CD4-positive, alpha-beta T cell treated with Interleukin-6 for 4 hours (primary cell): ENCODE measurements at regions not wholly inside any gene's neighbourhood (a gene's known extent, or its start where the extent isn't known, plus 50 kb on each side); places are given as distances from the start of the nearest gene placed in this dataset.

ENCODE experiments used
- DNase-seq: peaks from one replicate; pipeline ENCODE4 v3.0.0-alpha.2; 2020; ENCODE audit warnings: mixed read lengths

- no peak for DNase-seq
Measured at GRCh38 chr11:8740129-8740528, 57.5 kb downstream of the RPL27A start.

GRCh38 chr11:8744423-8744822 lies 61.8 kb downstream of the RPL27A start:
- no peak for DNase-seq

DNA sequence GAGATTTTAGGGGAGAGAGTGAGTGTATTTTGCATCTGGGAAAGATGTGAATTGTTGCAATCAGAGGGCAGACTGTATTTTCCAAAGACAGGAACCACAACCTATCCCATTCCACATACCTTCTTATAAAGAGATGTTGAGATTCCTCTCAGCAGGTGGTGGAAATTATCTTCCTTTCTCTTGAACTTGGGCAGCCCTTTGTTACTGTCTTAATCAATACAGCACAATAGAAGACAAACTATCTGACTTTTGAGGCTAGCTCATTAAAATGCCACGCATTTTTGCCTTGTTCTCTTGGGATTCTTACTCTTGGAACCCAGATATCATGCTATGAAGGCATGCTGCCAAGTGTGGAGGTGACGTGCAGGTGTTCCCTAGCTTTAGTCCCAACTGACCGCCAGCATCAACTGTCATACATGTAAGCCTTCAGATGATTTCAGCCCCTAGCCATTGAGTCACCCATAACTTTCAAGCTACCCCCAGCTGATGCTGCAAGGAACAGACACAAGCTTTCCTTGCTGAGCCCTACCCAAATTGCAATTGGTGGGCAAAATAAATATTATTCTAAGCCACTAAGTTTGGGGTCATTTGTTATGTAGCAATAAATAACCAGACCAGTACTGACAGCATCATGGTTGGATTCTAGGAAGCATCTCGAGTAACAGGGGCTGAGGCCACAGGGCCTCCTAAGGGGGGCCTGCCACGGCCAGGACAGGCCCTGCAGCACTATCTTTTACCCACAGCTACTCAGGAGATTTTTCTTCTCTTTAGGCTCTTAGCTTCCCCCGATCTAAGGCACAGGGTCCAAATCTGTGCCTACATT lies 63.0 kb downstream of the RPL27A start:
- DNase-seq, result no peak

- DNase-seq, result no peak
Measured at GRCh38 chr11:8746331-8746974, 63.9 kb downstream of the RPL27A start.

- no peak for DNase-seq
Measured at GRCh38 chr11:8747173-8747572, 64.6 kb downstream of the RPL27A start.

GRCh38 chr11:8748317-8748716 lies 65.7 kb downstream of the RPL27A start:
- DNase-seq, result no peak

- no peak for DNase-seq
Measured at GRCh38 chr11:8749202-8749601, 66.6 kb downstream of the RPL27A start.

- no peak for DNase-seq
Measured at GRCh38 chr11:8754241-8754640, 71.6 kb downstream of the RPL27A start.

DNA sequence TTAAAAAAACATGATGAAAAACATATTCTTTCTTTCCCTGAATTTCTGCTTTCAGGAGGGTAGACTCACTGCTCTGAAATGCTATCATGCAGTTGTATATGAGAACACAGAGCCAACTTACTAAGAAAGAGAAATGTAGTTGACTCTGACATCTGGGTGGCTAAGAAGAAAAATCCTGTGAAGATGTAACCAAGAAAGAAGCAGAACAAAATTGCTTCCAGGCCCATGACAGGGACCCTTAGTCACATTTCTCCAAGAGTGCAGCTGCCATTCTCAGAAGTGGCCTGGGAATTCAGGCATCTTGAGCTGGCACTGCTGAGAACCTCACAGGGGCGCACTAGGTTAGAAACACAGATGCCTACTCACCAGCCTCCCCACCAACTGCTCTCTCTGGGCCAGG lies 73.6 kb downstream of the RPL27A start:
- DNase-seq, result no peak

GRCh38 chr11:8757047-8757446 lies 74.5 kb downstream of the RPL27A start:
- DNase-seq, result no peak

- no peak for DNase-seq
Measured at GRCh38 chr11:8757533-8757932, 74.9 kb downstream of the RPL27A start.

DNA sequence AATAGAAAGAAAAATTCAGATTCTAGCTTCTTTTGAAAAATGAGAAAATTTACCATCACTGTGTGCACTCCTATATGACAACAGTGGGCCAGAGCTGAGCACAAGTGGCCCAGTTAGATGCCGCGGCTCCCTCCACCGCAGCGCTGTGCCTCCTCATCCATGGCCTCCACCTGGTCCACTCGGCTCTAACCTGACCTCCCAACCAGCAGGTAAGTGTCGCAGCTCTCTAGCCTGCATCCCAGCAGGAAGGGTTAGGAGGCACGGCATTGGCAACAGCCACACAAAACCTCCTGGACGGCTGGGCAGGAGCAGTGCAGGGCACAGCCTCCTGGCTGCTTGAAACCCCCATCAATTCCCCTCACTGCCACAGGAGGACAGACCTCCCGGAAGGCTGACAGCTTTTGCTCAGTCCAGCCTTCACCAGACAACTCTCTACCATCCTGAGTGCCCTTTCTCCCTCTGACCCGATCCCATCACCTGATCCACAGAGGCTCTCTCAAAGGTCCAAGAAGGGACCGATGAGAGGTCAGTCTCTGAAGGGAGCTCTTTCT lies 76.1 kb downstream of the RPL27A start:
- no peak for DNase-seq

DNA sequence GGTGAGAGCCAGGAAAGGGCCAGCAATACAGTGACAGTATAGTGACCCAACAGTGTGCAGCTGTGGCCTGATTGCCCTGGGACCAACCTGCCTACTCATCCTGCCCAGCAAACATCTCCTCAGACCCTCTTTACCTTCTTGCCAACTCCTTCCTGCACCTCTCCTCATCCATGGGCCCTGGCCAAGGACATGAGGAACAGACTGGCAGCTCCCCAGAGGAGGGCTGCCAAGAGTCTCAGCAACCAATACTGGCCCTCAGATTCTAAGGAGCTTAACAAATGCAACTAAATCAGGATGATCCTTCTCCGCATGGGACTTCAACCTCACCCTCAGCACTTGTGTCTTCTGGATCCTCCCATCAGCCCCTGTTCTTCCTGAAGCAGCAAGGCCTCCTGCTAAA lies 77.0 kb downstream of the RPL27A start:
- DNase-seq, result no peak

GRCh38 chr11:8760896-8761295 lies 78.3 kb downstream of the RPL27A start:
- no peak for DNase-seq

DNA sequence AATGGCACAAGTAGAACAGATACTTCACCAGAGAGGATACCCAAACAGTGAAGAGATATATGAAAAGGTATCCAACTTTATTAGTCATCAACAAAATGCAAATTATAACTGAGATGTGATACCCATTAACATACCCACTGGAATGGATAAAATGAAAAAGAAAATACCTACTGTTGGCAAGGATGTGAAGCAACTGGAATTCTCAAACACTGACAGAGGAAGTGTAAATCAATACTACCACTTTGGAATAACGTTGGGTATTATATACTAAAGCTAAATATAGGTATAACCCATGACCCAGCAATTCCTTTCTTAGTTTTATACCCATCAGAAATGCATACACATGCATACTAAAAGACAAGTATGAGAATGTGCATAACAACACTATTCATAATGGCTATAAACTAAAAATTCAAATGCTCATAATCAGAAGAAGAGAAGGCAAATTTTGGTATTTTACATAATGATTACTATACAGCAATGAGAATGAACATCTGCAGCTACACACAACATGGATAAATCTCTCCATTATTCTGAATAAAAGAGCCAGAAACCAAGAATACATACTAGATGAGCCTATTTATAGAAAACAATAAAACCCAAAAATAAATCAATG lies 80.6 kb downstream of the RPL27A start:
- DNase-seq, result no peak

- no peak for DNase-seq
Measured at GRCh38 chr11:8765294-8765693, 82.7 kb downstream of the RPL27A start.

GRCh38 chr11:8766043-8766987 lies 83.7 kb downstream of the RPL27A start:
- no peak for DNase-seq

GRCh38 chr11:8766988-8767374 lies 84.4 kb downstream of the RPL27A start:
- no peak for DNase-seq

DNA sequence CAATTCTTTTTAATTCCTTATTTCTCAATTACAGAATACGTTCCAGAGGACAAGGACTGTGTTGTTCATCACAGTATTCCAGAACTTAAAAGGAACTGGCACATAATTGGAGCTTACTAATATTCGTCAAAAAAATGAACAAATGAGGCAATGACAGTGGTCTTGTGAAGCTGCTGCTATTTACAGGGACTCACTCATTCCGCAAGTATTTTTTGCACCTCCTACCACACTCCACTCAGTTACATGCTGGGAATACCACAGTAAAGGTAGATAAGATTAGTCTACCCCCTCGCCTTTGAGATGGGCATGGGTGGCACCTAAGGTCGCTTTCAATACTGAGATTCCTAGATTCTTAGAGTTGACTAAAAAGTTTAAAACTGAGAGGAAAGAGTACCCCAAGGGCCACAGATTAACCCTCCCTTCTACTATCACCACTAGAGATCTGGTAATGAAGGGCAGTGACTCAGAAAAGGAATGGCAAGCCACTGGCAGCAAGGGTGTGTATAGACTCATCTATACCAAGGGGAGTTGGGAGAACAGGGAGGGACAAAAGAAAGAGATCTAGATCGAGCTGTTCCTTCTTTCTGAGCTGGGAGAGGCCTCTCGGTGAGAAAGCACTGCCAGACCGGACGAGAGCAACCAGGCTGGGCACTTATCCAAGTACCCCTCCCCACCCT lies 85.0 kb downstream of the RPL27A start:
- no peak for DNase-seq

GRCh38 chr11:8768625-8769333 lies 86.2 kb downstream of the RPL27A start:
- no peak for DNase-seq
